Stimulated activated CD4-positive, alpha-beta T cell treated with anti-CD3 and anti-CD28 coated beads, Interleukin-1b, Interleukin-23, amount 100 ng/mL, for 4 hours (primary cell): ENCODE measurements at regions not wholly inside any gene's neighbourhood (a gene's known extent, or its start where the extent isn't known, plus 50 kb on each side); places are given as distances from the start of the nearest gene placed in this dataset.

Experiments
- DNase-seq, 2 donors: peaks; one replicate each; pipeline ENCODE4 v3.0.0-alpha.2; 2020; ENCODE audit warnings: low read depth in 2 of 2

DNA sequence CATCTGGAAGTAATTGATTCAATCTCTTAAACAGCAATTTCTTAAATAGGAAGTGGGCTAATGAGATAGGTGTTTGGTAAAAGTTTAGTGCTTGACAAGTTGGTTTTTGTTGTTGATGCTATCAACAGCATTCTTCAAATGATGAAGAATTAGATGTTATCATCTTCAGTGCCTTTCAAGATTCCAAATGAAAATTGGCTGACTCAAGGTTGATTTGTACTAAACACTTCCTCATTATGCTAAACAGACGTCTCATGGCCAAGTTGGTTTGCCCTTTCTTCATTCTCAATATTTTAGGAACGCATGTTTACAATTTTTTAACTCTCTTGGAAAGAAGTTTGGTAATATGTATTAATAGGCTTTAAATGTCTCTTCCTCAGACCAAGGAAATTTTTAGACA lies 86.0 kb downstream of the MID1IP1 start:
- DNase-seq, result no peak

DNA sequence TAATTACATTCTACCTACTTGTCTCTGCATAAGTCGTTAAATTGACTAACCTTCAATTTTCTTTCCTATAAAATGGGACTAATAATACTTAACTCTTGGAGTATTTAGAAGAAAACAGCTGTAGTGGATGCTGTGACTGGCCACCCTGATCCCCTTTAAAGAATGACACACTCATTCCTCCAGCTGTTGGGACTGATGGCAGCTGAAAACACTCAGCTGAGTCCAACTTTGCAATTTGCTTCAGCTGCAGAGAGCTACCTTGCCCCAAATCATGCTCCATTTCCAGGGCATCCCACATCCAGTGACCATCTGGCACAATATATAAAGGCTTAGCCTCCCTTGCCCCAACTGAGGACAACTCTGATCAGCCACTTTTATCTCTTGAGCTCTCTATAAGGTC lies 89.1 kb downstream of the MID1IP1 start:
- DNase-seq, result no peak

DNA sequence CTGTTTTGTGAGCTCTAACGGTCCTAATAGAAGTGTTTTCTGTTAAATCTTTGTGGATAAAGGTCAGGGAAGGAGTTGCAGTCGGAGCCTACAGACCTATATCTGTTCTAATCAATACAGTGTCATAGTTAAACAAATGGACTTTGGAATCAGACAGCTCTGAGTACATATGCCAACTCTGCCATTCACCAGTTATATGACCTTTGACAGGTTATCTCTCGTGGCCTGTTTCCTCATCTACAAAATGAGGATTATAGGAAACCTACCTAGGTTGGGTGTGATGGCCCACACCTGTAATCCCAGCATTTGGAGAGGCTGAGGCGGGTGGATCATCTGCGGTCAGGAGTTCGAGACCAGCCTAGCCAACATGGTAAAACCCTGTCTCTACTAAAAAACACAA lies 89.7 kb downstream of the MID1IP1 start:
- DNase-seq, result no peak

DNA sequence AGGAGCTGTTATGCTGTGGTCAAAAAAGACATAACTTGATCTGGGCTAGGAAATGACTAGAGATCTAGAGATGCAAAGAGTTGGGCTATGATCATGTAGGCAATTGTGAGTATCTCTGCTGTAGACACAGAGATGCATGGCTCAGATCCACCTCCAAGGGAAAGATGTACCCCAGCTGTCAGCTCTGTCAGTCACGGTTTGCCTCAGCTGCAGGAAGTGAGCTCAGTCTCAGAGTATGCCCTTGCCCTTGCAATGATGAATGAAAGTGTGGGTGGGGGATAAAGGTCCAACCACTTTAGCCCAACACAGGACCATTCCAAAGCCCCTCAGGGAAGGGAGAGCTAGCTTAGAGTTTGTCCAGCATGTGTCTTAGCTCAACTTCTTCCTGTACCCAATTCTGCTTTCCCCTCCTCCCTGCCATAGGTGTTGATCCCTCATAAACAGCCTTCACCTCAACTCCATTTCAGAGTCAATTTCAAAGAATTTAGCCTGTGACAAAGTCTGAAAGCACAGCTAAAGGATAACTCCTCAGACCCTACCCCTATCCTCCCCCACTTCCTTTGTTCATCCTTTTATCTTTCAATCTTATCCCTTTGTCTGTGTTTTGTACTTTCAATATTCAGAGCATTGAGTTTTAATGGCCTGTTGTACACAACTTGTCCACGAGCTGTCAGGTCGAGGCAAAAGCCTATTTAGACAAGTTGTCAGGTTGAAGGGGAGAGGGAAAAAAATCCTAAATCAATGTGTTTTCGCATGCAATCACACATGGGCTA lies 90.6 kb downstream of the MID1IP1 start:
- no peak for DNase-seq

DNA sequence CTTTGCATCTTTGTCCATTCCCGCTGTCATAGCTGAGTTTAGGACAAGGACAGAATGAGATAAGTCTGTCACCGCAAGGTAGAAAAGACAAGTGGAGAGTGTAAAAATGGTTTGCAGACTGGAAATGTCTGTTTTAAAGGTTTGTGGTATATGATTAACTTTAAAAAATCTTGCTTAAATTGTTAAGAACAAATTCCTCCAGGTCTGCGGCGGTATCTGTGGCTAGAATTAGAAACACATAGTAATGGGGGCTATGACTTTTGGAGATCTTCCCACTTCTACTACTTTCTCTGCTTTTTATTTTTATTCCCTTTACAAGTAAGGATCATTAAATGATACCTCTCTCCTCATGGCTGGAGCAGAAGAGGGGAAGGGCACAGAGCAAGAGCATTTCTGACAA lies 92.2 kb downstream of the MID1IP1 start:
- DNase-seq, result no peak

DNA sequence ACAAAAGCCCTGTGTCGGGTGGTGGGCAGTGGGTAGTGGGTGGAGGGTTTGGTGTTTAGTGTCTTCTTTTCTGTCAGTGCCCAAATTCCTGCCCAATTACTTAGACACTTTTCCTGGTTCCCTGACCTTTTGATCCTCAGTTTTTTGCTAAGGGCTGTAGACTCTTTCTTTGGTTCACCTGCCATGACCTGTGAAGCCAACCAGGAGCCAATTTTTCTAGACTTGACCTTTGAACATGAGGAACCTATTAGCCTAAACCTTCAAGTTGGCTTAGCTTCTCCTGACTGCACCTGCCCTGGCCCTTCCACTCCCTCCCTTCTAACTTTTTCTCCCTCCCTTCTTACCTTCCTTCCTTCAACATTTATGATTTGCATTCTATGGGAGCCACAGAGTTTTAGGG lies 94.5 kb downstream of the MID1IP1 start:
- DNase-seq, result no peak

DNA sequence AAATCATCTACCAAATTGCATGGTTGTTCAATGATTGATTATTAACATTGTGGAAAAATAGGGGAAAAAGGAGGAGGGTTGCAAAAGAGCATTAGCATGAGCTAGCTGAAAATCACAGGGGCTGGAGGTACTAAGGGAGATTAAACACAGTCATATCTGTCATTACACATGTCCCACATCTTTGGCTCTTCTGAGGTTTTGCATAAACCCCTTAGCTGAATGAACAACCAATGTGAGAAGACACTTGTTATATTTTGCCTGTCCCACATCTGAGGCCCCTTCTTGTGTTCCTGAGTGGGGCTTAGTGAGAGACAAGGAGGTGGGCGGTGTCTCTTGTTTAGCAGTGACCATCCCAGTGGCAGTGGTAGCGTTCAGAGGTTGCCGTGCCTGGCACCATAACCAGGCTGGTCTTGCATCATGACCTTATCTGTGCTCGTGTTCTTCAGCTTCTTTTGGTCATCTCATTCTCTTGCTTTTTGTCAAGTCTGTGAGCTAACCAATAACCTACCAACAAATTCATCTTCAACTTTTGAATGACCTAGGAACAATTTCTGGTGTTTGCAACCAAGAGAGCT lies 95.6 kb downstream of the MID1IP1 start:
- DNase-seq, result no peak

DNA sequence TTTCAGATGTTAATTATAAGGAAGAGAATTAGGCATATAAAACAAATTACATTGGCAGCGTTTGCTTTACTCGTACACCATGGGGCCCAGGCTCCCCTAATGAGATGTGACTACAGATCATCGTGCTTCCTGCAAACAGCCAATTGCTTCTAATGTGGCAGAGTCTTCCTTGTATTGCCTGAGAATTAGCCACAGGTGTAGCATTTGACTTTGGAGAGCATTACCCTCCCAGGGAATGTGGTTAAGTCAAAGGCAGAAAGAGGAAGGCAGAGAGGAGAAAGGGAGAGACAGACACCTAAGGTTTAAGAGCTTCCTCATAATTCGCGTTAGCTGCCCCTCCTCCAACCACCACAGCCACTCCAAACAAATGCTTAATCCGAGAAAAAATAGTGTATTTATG lies 97.0 kb downstream of the MID1IP1 start:
- DNase-seq, result no peak

DNA sequence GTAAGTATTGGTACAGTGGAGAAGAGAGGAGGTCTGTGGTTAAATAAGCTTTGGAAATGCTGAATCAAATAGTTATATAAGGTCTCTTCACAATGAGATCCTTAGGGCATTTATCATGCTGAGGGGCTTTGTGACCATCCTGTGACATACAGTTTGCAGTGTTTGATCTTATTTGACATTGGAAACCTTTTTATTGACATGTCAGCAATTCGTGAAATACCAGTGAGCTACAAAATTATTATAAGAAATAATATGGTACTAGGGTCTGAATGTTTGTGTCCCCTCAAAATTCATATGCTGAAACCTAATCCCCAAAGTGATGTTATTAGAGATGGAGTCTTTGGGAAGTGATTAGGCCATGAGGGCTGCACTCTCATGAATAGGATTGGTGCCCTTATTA lies 98.4 kb downstream of the MID1IP1 start:
- DNase-seq, result no peak

DNA sequence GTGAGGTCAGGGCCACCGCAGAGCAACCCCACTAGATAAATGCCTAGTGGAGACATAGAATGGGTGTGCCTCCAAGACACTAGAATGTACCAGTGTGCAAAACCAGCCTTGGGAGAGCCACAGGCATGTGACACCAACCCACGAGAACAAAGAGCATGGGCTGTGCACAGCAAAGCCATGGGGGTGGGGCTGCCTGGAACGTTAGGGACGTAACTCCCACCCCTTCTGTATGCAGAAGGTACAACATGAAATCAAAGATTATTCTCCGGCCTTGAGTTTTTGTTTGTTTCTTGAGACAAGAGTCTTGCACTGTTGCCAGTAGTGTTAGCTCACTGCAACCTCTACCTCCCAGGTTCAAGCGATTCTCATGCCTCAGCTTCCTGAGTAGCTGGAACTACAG lies 99.5 kb downstream of the MID1IP1 start:
- no peak for DNase-seq

DNA sequence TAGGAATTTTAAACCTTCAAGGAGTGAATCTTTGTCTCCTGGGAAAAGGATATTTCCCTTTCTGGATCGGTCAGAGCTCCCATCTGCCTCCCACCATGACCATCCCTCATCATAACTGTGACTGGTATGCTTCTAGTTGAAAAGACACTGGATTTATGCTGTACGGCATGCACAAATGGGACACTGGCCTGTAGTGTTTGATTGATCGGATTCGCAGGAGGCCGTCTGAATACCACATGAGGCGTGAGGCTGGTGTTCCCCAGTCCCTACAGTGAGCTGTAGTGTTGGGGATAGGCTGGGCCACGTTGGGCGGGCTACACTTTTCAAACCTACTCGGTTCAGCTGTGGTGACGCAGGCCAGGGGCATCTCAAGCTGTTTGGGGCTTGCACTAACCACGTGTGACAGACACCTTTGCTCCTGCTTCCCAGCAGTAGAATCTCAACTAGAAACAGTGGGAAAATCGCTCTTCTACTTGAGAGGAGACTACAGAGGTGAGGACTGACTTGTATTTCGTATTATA lies 101.8 kb downstream of the MID1IP1 start:
- DNase-seq, result no peak

DNA sequence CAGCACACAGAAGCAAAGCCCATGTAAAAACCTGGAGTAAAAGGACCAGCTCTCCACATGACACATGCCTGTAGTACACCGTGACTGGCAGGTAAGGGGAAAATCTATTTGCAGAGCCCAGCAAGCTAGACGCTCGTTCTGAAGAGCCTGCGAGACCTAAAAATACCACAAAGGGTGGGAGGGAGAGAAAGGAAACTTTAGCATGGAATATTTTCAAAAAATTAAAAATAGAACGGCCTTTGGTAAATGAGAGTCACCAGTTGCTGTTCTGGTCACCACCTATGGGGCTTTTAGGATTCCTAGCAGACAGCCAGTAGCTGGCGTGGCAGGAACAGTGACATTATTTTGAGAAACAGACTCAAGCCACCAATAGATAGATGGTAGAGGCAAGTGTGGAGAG lies 115.5 kb downstream of the MID1IP1 start:
- no peak for DNase-seq

DNA sequence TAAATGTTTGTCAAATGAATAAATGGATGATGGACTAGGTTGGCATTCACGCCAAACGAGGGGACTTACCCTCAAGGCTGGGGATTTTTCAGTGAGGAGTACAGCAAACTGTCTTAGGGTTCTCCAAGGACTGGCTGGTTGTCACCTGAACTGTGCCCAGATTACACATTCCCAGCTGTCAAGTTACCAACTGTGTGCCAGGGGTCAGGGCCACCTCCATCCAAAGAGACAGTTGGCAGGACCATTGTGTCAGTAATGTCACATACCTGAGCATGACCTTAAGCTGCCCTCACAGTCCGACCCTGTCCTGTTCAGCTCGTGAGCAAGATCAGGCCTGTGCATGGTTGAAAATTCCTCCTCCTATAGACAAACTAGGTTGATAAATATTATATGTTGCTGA lies 116.7 kb downstream of the MID1IP1 start:
- DNase-seq, result no peak

DNA sequence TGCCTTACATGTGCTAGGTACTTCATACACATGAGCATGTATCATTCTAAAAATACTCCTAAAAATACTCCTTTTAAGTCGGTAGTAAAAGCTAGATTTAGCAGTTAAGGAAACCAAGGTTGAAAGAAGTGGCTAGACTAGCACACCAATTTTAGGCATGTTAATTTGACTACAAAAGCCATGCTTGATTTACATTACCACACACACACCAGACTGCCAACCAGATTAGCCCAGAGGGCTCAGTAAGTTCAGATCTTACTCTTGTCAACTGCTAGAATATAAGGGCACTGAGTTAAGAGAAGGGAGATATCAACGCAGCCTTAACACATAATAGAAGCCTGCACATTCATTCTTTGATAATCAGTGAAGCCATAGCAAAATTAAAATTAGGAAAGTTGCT lies 117.9 kb downstream of the MID1IP1 start:
- no peak for DNase-seq

DNA sequence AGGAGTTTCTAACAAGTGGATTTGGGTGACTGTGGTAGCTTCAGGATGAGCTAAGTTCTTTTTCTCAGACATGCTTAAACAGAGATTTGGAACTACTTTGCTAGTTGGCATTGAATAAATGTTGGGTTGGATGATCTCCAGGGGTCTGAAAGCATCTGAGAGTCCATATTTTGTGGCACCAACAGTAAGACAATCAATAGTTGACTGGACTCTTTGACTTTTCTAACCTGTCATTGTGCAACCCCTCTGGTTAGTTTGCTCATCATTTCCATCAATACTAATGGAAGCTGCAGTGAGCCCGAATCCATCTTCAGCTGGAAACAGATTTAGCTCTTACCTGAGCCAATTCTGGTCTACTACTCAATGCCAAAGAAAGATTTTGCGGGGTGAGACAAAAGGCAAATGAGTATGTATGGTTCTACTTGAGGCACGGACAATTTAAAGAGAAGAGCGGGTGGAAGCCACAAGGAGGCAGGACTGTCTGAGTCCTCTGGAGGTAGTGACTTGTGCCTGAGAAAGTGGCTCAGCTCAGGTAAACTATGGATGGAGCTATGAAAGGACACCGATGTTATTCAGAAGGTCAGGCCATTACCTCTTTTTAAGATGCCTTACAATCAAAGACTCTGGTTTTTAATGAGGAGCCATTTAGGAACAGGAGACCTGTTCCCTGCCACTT lies 118.7 kb downstream of the MID1IP1 start:
- DNase-seq, result no peak

DNA sequence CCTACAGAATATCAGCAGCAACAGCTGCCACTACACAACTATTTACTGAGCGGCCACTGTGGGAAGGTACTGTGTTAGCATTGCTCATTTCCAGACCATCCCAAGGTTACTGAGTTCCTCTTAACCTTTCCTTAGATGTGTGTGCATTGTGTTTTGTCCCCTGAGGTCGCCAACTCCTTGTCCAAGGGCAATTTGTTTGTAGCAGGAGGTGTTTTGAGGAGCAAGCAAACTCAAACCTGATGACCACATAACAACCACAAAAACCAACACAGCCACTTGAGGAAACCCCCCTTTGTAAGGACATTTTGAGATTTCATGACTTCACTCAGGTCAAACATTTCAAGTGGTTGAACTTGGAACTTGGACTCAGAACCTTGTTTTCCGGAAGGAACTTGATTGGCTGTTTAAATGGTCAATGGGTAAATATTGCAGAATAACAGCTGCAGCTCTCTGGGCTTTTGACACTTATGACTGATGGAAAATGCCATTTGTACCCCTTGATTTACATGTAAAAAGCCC lies 122.3 kb downstream of the MID1IP1 start:
- no peak for DNase-seq

DNA sequence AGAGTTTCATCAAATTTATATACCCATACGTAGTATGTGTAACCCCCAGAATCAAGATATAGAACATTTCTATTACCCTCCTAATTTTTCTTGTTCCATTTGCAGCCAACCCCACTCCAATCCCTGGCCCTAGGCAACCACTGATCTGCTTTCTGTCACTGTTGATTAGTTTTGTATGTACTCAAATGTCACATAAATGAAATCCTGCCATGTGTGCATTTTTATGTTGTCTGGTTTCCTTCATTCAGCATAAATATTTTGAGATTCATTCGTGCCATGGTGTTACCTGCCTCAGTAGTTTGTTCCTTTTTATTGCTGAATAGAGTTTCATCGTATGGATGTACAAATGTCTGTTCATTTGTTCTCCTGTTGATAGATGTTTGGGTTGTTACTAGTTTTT lies 126.3 kb downstream of the MID1IP1 start:
- no peak for DNase-seq

DNA sequence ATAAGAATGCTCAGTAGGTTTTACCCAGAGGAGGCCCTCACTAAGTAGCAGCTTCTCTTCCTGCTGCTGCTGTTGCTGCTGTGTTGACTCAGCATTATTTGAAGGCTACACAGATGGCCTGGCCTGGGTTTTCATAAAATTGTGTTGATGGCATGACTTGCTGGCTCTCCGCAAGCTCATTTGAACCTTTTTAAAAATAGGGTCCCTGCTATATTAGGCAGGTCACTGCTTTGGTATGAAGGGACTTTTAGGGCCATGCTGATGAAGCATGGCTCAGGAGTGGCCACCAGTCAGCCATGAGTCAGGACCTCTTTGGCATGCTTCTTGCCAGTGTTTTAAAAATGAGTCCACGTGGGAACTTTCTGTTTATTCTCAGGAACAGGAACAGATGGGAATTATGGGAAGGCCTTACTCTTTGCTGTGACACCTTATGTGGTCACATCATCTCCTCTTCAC lies 128.7 kb downstream of the MID1IP1 start:
- DNase-seq, result no peak

DNA sequence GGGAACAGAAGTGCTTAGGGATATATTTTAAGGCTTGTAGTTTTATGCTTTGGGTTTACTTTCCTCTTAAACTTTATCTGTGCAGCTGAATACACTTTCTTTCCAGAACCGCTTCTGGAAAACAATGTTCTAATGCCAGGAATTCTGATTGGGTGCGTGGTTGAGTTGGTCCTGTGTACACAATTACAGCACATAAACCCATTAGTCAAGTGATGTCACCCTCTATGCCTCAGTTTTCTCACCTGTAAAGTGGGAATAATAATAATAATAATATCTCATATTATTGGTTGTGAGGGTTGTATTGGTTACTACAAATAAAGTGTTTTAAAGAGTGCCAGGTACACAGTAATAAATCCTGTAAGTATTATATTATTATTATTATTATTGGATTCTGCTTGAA lies 129.2 kb downstream of the MID1IP1 start:
- no peak for DNase-seq

DNA sequence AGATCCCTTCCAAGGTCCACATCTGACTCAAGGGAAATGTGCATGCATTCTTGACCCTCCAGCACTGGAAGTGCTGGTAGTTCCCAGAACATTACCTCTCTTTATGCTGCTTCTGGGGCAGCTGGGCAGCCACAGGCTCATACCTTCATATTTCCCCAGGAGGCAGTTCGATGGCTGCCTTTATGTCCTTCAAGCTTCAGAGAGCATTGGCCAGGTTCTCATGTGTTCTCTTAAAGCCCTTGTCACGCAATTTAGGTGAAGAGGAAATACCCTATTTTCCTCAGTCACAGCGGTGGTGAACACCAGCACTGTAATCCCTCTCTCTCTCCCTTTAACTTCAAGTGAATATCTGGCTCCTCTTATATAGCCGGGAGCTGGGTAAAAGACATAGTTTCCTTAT lies 134.3 kb downstream of the MID1IP1 start:
- no peak for DNase-seq

DNA sequence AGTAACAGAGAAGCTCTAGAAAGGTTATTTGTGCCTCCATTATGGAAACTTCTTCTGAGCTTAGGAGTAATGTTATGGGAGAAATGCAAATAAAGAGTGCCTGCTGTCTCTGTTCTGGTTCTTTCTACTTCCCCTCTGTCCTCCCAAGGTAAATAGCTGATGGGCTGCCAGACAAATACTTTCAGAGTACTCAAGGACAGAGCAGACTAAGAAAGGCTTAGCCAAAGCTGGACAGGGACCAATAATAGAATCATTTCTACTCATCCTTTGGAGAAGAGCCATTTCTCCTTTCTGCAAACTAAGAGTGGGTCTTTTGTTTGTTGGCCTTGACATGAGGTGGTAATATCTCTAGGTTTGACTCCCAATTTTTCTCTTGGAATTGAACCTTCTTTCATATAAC lies 136.1 kb downstream of the MID1IP1 start:
- no peak for DNase-seq

DNA sequence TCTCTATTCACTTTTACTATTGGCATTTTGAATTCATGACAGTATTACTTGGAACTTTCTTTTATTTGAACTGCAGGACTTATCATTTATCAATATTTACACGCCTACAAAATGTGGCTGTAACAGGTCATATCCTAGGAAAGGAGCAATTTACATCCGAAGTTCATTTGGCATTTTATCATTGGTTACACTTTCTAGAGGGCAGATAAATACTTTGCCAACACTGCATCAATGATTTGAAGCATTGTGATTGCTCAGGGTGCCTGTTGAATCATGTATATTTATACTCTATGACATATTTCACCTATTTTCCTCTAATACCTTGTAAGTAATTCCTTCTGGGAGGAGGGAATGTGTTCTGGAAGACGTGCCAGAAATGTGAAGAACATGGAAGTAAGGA lies 136.7 kb downstream of the MID1IP1 start:
- no peak for DNase-seq

DNA sequence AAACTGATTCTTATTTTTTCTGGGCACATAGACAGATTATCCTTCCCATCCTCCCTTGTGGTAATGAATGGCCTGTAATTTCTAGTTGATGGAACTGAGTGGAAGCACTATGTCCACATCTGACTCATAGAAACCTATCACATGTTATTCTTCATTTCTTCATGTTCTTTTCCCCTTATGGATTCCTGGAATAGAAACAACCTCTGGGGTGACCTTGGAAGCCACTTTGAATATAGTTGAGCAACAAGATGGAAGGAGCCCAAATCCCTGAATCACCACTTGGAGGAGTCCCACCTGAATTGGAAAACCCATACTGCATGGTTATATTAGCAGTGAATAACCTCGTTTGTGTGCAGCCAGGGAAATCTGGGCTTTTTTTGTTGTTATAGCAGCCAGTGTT lies 137.8 kb downstream of the MID1IP1 start:
- no peak for DNase-seq
